Stimulated activated CD4-positive, alpha-beta T cell treated with anti-CD3 and anti-CD28 coated beads, Interleukin-4, amount 100 ng/mL, for 1 hour (primary cell): ENCODE measurements at regions not wholly inside any gene's neighbourhood (a gene's known extent, or its start where the extent isn't known, plus 50 kb on each side); places are given as distances from the start of the nearest gene placed in this dataset.
"Not testable (repeated sequence)": the region's sequence is repeated elsewhere in the genome, so short reads cannot be mapped to it uniquely, and the experiment has no call there.

Experiments
- DNase-seq: peaks from one replicate; pipeline ENCODE4 v3.0.0-alpha.2; 2020

GRCh38 chr14:106477600-106477999 is 951.2 kb downstream of the TMEM121 start:
- not testable (repeated sequence) for DNase-seq

GRCh38 chr14:106480287-106480686 is 953.9 kb downstream of the TMEM121 start:
- not testable (repeated sequence) for DNase-seq

GRCh38 chr14:106482213-106482612 is 955.8 kb downstream of the TMEM121 start:
- DNase-seq: not testable (repeated sequence)

GRCh38 chr14:106487600-106487999 is 961.2 kb downstream of the TMEM121 start:
- no peak for DNase-seq

GRCh38 chr14:106488291-106488690 is 961.9 kb downstream of the TMEM121 start:
- no peak for DNase-seq

- DNase-seq: no peak
Observed at GRCh38 chr14:106489112-106489881, 962.9 kb downstream of the TMEM121 start.

- no peak for DNase-seq
Observed at GRCh38 chr14:106490442-106490841, 964.1 kb downstream of the TMEM121 start.

- DNase-seq: peak; percentile 15
Observed at GRCh38 chr14:106491851-106492250, 965.5 kb downstream of the TMEM121 start.

- no peak for DNase-seq
Observed at GRCh38 chr14:106493962-106494823, 967.8 kb downstream of the TMEM121 start.

- DNase-seq: no peak
Observed at GRCh38 chr14:106500571-106500970, 974.2 kb downstream of the TMEM121 start.

- no peak for DNase-seq
Observed at GRCh38 chr14:106501898-106502297, 975.5 kb downstream of the TMEM121 start.

GRCh38 chr14:106505366-106505765 is 979.0 kb downstream of the TMEM121 start:
- no peak for DNase-seq

- peak; percentile 22 for DNase-seq
Observed at GRCh38 chr14:106506881-106507305, 980.5 kb downstream of the TMEM121 start.

GRCh38 chr14:106507354-106507753 is 981.0 kb downstream of the TMEM121 start:
- DNase-seq: no peak

GRCh38 chr14:106508216-106508615 is 981.8 kb downstream of the TMEM121 start:
- no peak for DNase-seq

- no peak for DNase-seq
Observed at GRCh38 chr14:106509176-106509575, 982.8 kb downstream of the TMEM121 start.

- no peak for DNase-seq
Observed at GRCh38 chr14:106509807-106510206, 983.4 kb downstream of the TMEM121 start.

- DNase-seq: peak; percentile 15
Observed at GRCh38 chr14:106511006-106511799, 984.8 kb downstream of the TMEM121 start.

GRCh38 chr14:106511800-106512198 is 985.4 kb downstream of the TMEM121 start:
- DNase-seq: no peak

GRCh38 chr14:106513302-106513701 is 986.9 kb downstream of the TMEM121 start:
- DNase-seq: no peak

GRCh38 chr14:106518054-106518943 is 991.9 kb downstream of the TMEM121 start:
- DNase-seq: peak; percentile 86

GRCh38 chr14:106522118-106522517 is 995.7 kb downstream of the TMEM121 start:
- not testable (repeated sequence) for DNase-seq
